GM18951 (cell line): ENCODE measurements at regions not wholly inside any gene's neighbourhood (a gene's known extent, or its start where the extent isn't known, plus 50 kb on each side); places are given as distances from the start of the nearest gene placed in this dataset.

Source experiments
- POLR2A ChIP-seq: IDR thresholded peaks from 4 replicates; pipeline ENCODE4 v1.6.1; 2011; ENCODE audit warnings: mild to moderate bottlenecking; ENCODE audit not compliant: insufficient read length, insufficient read depth; ENCODE audit errors: extremely low read depth
- in situ Hi-C: fragments of 300-500 bp; cut with MboI; formaldehyde crosslinking; loops from one replicate; pipeline ENCODE4 v1.12.0; 2022; ENCODE audit warnings: low sequenced_read_pairs, mixed read lengths, inconsistent platforms; ENCODE audit not compliant: unreplicated experiment

DNA sequence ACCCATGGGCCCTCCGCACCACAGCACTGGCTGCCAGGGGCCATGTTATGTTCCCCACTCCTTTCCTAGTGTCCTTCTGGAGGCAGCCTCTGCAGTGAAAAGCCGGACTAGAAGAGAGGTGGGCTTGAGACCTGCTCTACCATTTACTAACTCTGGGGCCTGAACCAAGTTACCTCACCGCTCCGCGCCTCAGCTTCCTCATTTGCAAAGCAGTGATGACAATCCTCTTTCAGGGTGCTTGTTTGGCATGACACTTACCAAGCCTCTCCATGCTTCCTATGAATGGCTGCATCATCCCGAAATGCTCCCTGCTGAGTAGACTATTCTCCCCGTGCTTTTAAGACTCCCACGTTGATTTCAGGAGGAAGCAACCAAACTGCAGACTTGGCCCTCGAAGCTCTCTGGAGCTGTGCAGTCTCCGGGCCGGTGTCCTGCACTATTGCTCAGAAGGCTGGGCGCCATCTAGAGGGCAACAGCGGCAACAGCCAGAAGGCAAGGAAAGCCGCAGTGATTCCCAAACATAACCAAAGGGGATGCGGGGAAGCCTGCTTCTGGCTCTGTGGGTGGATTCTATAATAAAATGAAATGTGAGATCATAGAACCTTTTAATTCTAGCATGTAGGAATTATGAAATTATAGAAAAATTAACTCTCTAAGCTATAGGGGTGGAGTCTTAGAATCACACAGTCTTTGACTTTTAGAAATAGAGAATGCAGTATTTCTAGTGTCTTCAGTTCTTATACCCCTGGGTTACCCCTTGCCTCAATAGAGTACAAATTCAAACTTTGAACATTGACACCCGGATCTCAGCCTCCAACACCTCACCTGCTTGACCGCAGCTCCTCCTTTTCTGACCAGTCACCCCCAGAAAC lies 599.8 kb upstream of the BRINP1 start:
- TF ChIP-seq POLR2A = no peak
- in situ Hi-C loops = loop anchor here (25.0 kb wide), 1 partner anchor 407 kb away; no protein-coding TSS in a partner anchor

DNA sequence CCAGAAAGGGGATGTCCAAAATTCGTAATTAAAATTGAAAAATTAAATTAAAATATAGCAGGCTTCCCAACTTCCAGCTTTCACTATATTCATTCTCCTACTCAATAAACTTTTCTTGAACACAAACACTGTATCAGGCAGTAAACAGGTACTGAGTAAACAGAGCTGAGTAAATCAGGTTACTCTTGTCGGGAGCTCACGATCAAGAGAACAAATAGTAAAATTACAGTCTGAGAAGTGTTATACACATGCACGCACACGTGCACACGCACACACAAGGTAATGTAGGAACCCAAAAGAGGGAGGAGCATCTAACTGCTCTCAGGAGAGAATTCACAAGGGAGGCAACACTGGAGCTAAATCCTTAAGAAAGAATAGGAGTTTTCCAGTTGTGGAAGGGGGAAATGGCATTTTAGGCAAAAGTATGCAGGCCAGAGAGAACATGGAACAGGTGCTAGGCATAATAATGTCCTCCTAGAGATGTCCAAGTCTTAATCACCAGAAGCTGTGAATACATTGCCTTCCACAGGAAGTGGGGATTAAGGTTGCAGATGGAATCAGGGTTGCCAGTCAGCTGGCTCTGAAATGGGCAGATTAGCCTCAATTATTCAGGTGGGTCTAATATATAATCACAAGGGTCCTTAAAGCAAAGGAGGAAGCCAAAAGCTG lies 598.8 kb upstream of the BRINP1 start:
- TF ChIP-seq POLR2A = no peak
- in situ Hi-C loops = loop anchor here (25.0 kb wide), 1 partner anchor 406 kb away; no protein-coding TSS in a partner anchor

DNA sequence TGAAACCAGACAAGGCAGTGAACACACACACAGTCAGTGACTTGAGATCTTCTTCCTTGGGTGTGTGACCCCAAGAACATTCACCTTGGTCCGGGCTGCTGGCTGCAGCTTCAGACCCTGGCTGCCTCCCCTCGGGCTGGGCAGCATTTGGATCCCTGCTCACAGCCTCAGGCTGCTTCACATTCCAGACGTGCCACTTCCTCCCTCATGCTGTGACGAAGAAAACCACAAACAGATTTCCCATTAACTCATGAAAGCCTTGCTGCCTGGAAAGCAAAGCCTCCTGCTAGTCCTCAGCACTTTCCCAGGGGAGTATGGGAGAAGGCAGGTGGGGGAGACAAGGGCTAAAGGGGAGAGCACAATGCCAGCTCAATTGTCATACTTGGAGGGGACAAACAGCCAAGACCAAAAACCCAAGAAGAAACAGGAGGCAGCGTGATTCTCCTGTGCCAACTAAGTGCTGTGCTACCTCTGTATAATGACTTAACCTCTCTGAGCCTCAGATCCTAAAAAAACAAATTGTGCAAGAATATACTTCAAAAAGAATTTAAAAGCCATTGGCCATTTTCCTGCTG lies 594.6 kb upstream of the BRINP1 start:
- TF ChIP-seq POLR2A = no peak
- in situ Hi-C loops = loop anchor here (25.0 kb wide), 1 partner anchor 402 kb away; no protein-coding TSS in a partner anchor

DNA sequence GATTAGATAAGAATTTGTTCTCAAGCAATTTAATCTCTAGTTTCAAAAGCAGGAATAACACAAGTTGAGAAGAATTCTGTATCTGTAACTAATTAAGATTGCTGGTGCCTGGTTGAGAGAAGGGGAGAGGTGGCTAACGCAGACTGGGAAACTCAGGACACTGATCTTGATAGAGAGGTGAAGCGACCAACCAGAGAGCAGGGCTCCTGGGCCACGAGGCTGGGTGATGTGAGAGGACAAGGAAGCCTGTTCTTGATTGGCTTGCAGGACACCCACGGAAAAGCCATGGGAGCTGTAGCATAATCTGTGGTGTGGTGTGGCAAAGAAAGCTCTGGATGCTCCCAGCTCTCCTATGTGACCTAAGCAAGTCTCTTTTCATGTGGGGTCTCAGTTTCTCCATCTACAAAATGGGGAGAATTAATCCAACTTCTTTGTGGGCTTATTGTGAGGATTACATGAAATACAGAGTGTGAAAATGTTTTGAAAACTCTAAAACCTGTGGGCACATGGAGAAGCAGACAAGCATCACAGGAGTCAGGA lies 594.1 kb upstream of the BRINP1 start:
- no peak for TF ChIP-seq POLR2A
- in situ Hi-C loops = loop anchor here (25.0 kb wide), 1 partner anchor 401 kb away; no protein-coding TSS in a partner anchor

DNA sequence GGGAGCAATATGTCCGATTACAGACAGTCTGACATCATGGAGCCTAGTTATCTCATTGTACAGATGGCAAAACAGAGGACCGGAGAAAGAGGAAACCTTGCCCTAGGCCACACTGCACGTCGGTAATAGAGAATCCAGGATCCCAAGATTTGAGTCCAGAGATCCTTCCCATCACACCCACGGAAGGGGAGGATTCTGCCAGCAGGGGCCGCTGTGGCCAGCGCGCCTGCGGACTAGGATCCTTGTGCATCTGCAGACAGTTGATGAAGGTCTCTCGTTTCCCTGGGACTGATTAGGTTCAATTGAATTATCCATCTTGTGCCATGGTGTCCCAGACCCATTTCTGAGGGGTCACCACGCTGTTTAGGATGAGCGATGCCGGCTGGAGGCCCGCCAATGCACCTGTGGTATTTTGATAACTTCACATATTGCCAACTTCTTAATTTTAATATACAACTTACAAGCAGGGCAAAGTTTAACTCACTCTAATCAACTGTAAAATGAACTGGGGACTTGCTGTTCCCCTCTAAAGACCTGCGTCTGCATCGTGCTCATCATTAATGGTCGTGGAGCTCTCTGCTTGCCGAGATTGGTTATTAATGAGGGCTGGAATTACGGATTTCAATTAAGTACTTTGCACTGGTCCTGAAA lies 592.7 kb upstream of the BRINP1 start:
- TF ChIP-seq POLR2A = no peak
- in situ Hi-C loops = loop anchor here (25.0 kb wide), 1 partner anchor 400 kb away; no protein-coding TSS in a partner anchor

DNA sequence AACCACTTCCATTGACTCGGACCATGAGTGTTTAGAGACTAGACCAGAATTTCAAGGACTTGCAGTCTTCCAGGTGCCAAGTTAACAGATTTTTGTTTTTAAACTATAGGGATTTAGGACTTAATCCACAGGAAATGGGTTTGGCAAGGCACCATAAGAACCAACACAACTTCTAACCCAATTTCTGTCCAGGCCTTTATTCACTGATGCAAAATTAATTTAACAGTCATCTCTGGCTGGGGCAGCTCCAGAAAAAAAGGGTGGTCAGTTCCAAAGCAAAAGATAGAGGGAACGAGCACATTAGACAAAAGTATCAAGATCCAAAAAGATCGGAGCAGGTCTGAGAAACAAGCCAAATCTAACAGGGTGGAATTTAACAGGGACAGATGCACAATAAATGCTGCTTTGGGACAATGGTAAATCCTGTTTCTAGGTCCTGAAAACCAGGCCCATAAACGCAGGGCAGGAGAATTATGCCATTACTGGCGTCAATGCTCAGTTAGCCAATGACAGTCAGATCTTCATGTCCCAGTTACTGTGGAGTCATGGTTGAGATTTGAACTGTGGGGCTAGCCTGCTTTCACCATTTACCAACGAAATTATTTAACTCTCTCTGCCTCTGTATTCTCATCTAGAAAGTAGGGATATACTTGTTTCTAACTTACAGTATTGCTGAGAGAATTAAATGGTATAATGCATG lies 590.8 kb upstream of the BRINP1 start:
- no peak for TF ChIP-seq POLR2A
- in situ Hi-C loops = loop anchor here (25.0 kb wide), 1 partner anchor 398 kb away; no protein-coding TSS in a partner anchor

DNA sequence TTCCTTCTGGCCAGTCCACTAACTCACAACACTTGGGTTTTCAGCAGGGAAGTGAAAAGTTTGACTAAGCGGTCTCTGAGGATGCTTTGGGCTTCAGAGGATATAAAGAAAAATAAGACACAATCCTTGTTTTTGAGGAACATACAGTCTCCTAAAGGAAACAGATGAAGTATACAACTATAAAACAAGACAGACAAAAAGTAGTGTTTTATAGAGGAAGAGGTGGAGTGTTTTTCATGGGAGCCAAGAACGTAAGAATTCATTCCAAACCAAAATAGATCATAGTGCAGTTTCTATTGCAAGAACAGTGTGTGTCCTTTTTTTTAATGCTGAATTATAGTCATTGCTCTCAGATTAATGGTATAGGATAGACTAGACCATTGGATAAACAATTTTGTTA lies 586.9 kb upstream of the BRINP1 start:
- in situ Hi-C loops = loop anchor here (25.0 kb wide), 1 partner anchor 394 kb away; no protein-coding TSS in a partner anchor
- no peak for TF ChIP-seq POLR2A

DNA sequence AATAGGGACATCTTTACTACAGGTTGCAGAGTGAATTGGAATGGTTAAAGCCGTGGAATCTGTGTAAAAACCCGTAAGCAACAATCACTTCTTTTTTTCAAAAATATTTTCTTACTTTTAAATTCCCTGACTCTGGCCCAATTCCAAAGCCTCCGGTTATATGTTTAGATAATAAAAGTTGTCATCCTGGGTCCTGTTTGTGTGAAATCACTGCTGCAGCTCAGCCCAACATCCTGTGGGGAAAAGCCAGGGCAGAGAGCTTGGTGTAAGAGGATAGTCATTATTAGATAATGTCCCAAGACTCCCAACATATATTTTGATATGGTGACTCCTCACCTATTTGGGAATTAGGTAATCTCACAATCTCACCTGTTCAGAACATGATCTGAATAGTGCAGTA lies 586.0 kb upstream of the BRINP1 start:
- in situ Hi-C loops = loop anchor here (25.0 kb wide), 1 partner anchor 393 kb away; no protein-coding TSS in a partner anchor
- TF ChIP-seq POLR2A = no peak

DNA sequence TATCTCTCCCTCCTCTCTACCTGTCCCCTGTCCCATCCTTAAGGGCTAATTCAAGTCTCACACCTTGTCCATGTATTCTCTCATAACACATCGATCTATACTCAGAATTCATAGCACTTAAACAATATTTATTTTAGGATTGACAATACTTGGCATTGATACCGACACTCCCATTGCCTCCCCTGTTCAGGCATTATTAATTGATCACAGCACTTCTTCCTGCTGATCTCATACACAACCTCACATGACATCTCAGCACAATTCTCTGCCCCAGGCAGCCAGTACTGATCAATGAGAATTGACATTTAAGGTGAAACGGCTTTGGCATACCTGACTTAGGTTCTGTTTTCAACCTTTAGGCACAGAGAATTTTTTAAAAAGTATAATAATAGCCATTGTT lies 582.4 kb upstream of the BRINP1 start:
- in situ Hi-C loops = loop anchor here (25.0 kb wide), 1 partner anchor 389 kb away; no protein-coding TSS in a partner anchor
- no peak for TF ChIP-seq POLR2A

DNA sequence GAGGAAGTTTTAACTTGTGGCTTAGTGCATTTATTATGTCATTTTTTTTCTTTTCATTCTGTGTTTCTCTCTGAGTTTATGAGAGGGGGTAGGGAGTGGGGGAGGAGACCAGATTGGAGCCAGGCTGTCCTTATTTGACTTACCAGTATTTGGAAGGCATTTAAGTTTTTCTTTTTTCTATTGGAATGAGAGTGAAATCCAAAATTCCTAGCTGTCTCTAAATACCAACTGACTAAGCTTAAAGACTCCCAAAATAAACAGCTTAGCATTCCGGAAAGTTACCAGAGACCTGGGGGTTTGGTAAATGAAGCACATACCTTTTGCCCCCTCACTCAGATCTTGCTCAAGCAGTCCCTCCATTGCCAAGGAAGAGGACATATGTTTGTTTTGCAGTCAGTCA lies 581.9 kb upstream of the BRINP1 start:
- in situ Hi-C loops = loop anchor here (25.0 kb wide), 1 partner anchor 389 kb away; no protein-coding TSS in a partner anchor
- no peak for TF ChIP-seq POLR2A

DNA sequence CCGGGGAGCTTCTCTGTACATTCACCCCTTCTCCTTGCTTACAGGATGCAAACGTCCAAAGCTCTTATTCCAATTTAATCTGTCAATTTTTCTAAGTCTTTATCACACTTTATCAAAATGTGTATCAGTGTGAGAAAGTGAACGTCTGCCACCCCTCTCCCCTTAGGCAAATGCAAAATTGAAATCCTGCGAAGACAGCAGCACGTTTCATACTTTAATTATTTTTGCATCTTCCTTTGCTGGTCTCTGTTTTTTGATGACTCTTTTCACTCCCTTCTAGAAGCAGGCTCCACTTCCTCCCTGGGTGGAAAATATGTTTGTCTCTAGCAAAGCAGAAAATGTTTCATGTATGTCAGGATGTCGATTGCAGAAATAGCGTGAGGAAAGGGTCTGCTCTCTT lies 576.5 kb upstream of the BRINP1 start:
- TF ChIP-seq POLR2A = no peak
- in situ Hi-C loops = no loop called here

DNA sequence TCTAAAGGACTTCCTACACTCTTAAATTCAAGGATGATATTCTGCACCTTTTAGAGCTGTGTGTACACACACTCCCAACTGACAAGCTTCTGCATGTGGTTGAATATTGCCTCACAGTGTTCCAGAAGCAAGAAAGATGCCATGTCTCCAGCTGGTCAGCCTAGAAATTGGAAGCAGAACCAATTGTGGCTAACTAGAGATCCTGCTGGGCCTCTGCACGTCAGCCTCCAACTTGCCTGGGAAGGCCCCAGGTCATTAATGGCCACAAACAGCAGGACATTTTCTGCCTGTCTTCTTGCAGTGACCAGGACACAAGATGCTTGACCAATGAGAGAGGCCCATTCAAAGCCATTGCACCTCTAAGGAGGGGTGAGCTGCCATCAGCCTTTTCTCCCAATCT lies 571.9 kb upstream of the BRINP1 start:
- in situ Hi-C loops = no loop called here
- no peak for TF ChIP-seq POLR2A
